Esophagus (tissue), 2 donors: ENCODE measurements at regions not wholly inside any gene's neighbourhood (a gene's known extent, or its start where the extent isn't known, plus 50 kb on each side); places are given as distances from the start of the nearest gene placed in this dataset.

ENCODE experiments used
- H3K27ac ChIP-seq, 2 donors: one replicate each; pipeline ENCODE4 v1.5.1; 2013; ENCODE audit warnings: low read depth in 2 of 2, mild to moderate bottlenecking in 2 of 2, inconsistent platforms in 1 of 2, low read length in 1 of 2, moderate library complexity in 1 of 2
- H3K27me3 ChIP-seq, 2 donors: one replicate each; pipeline ENCODE4 v1.6.1; 2013; ENCODE audit warnings: low read length in 2 of 2, control low read depth in 1 of 2, mild to moderate bottlenecking in 1 of 2; ENCODE audit not compliant: insufficient read depth in 2 of 2, control insufficient read depth in 1 of 2
- H3K36me3 ChIP-seq, 2 donors: one replicate each; pipeline ENCODE4 v1.6.1; 2013; ENCODE audit warnings: low read length in 1 of 2; ENCODE audit not compliant: control insufficient read depth in 2 of 2, insufficient read depth in 2 of 2
- H3K4me1 ChIP-seq, 2 donors: one replicate each; pipeline ENCODE4 v1.6.1; 2013; ENCODE audit warnings: low read length in 1 of 2; ENCODE audit not compliant: control insufficient read depth in 2 of 2, insufficient read depth in 2 of 2
- H3K4me3 ChIP-seq, 2 donors: one replicate each; pipeline ENCODE4 v1.5.1; 2013; ENCODE audit warnings: low read length in 2 of 2, mild to moderate bottlenecking in 2 of 2, low read depth in 1 of 2, moderate library complexity in 1 of 2
- H3K9me3 ChIP-seq, 2 donors: one replicate each; pipeline ENCODE4 v1.6.1; 2013; ENCODE audit warnings: mild to moderate bottlenecking in 2 of 2, low read depth in 1 of 2, low read length in 1 of 2, moderate library complexity in 1 of 2; ENCODE audit not compliant: control insufficient read depth in 2 of 2, insufficient read depth in 1 of 2
- WGBS, 2 donors: extraction: QIAGEN DNeasy Blood & Tissue Kit; methylation state at CpG; one replicate each; pipeline ENCODE4 v1.1.7; 2013; 5-methylcytosine and 5-hydroxymethylcytosine counted together
- donor health status: healthy with polysubstance abuse.
- donor health status: Bipolar disorder and iron deficiency.

DNA sequence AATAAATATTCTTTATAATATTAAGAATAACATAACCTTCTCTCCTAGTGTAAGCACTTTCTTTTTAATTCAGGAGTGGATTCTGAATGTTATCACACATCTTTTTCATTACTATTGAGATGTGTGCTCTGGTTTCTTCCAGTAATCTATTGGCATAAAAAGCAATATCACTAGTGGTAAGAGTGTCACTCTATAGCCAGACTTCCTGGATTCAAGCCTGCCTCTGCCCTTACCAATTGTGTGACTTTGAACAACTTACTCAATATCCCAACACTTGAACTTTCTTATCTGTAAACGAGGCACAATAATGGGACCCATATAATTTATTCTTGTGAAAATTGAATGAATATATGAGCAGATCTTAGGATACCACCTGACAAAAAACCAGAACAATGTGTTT is 71.0 kb downstream of the SEM1 start:
- no peak overlapping the region for H3K4me3 ChIP-seq
- H3K9me3 ChIP-seq: no peaks in the 10 kb centered on the region
- H3K4me1 ChIP-seq: no peaks in the 10 kb centered on the region
- no peaks in the 10 kb centered on the region for H3K36me3 ChIP-seq
- no peaks in the 10 kb centered on the region for H3K27me3 ChIP-seq
- 75 to 85% methylated on average over 1 of the region's 1 CpG for WGBS, 2 donors
- H3K27ac ChIP-seq: no peak overlapping the region

DNA sequence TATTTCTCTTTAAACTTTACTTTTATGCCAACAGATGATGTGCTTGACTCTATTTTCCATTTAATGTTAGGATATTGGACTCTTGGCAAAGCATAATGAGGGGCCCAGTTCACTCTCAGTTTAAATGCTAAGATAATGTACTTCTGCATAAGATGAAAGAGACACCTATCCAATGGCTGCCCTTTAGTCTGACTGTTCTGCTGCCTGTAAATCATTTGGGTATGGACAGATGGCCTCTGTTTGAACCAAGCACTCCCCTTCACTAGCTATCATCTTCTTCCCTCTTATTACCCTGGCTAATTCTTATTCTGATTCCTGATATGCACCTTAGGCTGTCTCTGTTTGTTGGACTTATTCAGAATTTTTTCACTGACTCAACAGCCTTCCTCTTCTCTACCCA is 72.1 kb downstream of the SEM1 start:
- Histone ChIP-seq H3K27me3 (no peaks in the 10 kb centered on the region), H3K4me1 (no peaks in the 10 kb centered on the region), H3K27ac (no peak overlapping the region), H3K36me3 (no peaks in the 10 kb centered on the region), H3K4me3 (no peak overlapping the region), H3K9me3 (no peaks in the 10 kb centered on the region)

DNA sequence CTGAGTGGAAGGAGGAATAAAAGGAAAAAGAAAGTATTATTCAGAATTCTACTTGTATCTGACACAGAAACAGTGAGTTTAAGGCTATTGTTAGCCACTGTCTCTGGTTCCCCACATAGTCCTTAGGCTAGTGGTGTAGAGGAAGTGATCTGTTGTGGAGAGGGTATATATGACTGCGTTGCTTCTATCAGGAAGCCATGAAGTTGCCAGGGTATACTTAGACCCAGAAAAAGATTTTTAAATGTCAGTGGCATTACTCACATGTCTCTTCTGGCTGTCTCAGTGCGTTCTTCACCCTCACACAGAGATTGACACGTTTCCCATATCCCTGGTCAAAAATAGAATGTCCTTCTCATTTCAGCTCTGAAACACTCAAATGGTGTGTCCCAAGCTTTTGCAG is 72.7 kb downstream of the SEM1 start:
- H3K36me3 ChIP-seq: no peaks in the 10 kb centered on the region
- WGBS, 2 donors: 75 to 85% methylated on average over 3 of the region's 3 CpGs
- H3K9me3 ChIP-seq: no peaks in the 10 kb centered on the region
- no peak overlapping the region for H3K27ac ChIP-seq
- H3K27me3 ChIP-seq: no peaks in the 10 kb centered on the region
- no peak overlapping the region for H3K4me3 ChIP-seq
- H3K4me1 ChIP-seq: no peaks in the 10 kb centered on the region

DNA sequence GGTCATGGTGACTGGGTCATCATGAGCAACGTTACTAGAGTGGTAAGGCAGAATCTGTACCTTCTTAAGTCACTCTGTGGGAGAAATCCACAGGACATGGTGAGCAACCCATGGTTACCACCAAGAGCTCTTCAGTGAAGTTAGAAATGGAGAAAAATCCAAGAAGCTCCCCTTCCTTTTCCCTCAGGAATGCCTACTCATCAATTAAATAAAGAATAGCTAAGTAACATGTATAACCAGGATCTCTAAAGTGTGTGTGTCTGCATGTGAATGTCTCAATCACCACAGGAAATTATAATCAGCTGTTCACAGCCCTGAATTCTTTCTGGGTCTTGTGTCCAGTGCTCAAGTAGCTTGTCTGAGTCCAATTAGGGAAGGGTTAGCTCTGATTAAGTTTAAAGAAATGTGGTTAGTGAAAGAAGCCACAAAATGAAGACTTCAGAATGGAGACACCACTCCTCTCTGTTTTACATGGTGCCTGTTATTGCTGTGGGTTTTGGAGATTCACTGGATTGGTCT is 73.2 kb downstream of the SEM1 start:
- H3K27me3 ChIP-seq: no peaks in the 10 kb centered on the region
- H3K9me3 ChIP-seq: no peaks in the 10 kb centered on the region
- no peak overlapping the region for H3K4me3 ChIP-seq
- WGBS, 2 donors: 81 to 89% methylated on average over 1 of the region's 1 CpG
- no peaks in the 10 kb centered on the region for H3K36me3 ChIP-seq
- H3K4me1 ChIP-seq: no peaks in the 10 kb centered on the region
- no peak overlapping the region for H3K27ac ChIP-seq

DNA sequence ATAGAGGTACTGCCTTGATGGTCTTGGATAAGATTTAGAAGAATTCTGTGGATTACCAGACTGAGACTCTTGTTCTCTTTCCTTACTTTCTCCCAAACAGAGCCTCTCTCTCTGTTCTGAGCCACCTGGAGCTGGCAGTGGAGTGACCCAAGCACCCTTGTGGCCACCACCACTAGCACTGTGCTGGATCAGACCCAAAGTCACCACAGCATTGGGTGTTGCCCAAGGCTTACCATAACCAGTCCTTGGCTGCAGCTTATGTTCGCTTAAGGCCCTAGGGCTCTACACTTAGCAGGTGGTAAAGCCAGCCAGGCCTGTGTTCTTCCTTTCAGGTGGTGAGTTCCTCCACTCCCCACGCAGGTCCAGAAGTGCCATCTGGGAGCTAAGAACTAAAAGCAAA is 79.8 kb downstream of the SEM1 start:
- H3K27me3 ChIP-seq: no peaks in the 10 kb centered on the region
- no peaks in the 10 kb centered on the region for H3K4me1 ChIP-seq
- no peaks in the 10 kb centered on the region for H3K9me3 ChIP-seq
- WGBS, 2 donors: 94 to 96% methylated on average over 2 of the region's 2 CpGs
- no peak overlapping the region for H3K4me3 ChIP-seq
- H3K27ac ChIP-seq: no peak overlapping the region
- H3K36me3 ChIP-seq: no peaks in the 10 kb centered on the region

DNA sequence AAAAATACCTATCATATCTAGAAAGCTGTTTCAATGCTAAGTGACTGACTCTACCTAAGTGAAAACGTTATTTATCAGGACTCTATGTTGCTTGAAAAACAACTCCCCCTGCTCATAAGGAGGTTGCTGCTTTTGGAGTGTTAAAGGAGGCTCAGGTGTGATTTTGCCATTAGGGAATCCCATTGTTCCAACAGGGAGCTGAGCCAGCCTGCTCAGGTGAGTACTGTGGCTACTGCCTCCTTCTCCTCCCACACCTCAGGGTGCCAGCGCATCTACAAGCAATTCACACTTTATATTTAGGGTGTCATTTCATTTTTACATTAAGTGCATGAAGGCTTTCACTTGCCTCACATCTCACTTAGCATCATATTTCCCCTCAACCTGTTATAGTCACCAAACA is 84.7 kb downstream of the SEM1 start:
- peaks cover 0 to 4% of the 10 kb centered on the region in 2 donors for H3K9me3 ChIP-seq
- H3K36me3 ChIP-seq: no peaks in the 10 kb centered on the region
- no peak overlapping the region for H3K27ac ChIP-seq
- no peak overlapping the region for H3K4me3 ChIP-seq
- 41 to 56% methylated on average over 2 of the region's 2 CpGs for WGBS, 2 donors
- H3K4me1 ChIP-seq: no peaks in the 10 kb centered on the region
- no peaks in the 10 kb centered on the region for H3K27me3 ChIP-seq

DNA sequence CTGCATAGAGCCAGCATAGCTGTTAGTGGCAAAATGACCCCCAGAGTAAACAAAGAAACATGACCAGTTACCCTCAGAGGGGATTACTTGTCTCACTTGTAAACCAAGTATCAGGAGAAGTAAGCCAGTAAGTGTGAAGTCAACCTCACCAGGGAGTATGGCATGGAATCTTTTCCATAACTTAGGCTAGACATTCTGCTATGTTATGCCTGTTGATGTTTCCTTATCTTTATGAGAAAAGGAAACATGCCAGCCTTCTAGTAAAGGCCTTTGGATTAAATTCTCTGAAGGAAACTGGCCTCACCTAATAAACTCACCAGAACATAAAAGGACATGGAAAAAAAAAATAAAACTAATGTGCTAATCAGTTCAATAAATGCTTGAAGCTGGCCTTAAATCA is 87.7 kb downstream of the SEM1 start:
- H3K27me3 ChIP-seq: no peaks in the 10 kb centered on the region
- no peak overlapping the region for H3K27ac ChIP-seq
- H3K4me3 ChIP-seq: no peak overlapping the region
- no peaks in the 10 kb centered on the region for H3K36me3 ChIP-seq
- H3K4me1 ChIP-seq: no peaks in the 10 kb centered on the region
- peaks cover 0 to 11% of the 10 kb centered on the region in 2 donors for H3K9me3 ChIP-seq

DNA sequence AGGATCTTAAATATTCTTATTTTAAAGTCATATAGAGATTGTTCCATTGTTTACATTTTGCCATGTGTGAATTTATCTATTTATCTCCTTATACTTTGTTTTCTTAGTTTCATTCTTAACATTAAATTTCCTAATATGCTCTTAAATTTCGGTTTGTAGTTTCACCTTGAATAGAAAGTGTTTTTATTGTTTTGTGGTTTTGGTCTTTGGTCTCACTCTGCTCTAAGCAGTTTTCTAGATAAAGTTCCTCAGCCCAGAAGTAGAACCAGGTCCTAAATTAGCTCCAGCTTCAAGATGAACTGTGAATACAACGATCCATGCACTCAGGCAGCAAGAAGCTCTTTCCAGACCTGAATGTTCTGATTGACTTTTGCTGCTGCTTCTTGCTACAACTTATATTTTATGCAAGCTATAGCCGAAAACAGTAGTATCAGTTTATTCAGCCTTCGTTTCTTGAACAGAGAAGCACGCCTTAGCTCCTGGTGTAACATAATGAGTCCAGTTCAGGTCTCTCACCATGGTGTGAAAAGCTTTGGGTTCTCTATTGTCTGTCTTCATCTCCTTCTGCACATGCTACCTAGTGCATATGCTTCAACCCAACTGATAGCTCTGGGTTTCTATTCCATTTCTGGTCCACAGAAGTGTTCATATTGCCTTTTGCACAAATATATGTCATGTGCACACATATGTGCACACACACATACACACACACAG is 95.3 kb downstream of the SEM1 start:
- Histone ChIP-seq H3K9me3 (peaks cover 0 to under 1% of the 10 kb centered on the region in 2 donors), H3K27me3 (no peaks in the 10 kb centered on the region), H3K27ac (no peak overlapping the region), H3K4me1 (no peaks in the 10 kb centered on the region), H3K4me3 (no peak overlapping the region), H3K36me3 (no peaks in the 10 kb centered on the region)
- WGBS, 2 donors: 88 to 89% methylated on average over 5 of the region's 5 CpGs

DNA sequence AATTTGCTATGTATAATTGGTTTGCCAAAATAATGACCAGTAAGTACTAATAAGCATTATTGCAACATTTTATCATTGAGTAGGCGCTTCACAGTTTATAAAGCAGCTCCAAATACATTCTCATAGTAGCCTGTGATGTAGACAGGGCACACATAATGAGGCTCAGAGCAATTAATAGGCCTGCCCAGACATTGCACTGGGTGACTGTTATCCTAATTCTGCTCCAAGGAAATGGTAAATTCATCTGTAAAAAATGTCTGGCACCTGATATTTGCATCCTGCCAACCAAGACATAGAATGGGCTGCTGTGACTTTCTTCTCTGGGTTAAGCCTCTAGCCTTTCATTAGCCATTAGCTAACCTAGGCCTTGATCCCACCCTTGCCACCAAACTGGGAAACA is 97.6 kb downstream of the SEM1 start:
- 45 to 62% methylated on average over 1 of the region's 1 CpG for WGBS, 2 donors
- no peak overlapping the region for H3K4me3 ChIP-seq

DNA sequence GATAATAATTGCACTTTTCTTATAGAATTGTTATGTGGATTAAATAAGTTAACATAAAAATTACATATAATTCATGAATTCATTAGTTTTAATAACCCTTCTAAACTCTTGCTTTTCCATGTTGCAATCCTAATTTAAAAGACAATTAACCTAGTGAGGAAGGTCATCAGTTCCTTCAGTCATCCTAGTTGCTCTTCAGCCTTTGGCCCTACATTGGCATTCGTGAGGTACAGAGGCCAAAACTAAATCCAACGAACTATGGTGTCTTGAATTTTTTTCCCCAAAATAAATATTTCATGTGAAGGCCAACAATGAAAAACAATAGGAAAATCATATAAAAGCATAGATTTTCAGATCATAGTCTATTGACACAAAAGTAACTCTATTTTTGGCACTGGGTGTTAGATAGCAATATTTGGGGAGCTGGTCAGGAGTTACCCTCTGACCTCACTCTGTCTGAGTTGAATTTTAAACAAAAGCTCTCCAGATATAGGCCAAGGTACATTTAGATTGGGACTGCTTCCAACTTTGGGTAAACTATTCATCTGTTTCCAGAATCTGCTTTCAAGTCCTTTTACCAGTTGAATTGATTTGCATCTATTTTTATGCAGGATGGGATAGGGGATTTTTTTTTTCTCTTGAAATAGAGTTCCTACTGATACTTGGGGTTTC is 104.5 kb downstream of the SEM1 start:
- 80 to 82% methylated on average over 2 of the region's 2 CpGs for WGBS, 2 donors
- no peak overlapping the region for H3K27ac ChIP-seq
- H3K36me3 ChIP-seq: no peaks in the 10 kb centered on the region
- H3K4me3 ChIP-seq: no peak overlapping the region
- no peaks in the 10 kb centered on the region for H3K9me3 ChIP-seq
- no peaks in the 10 kb centered on the region for H3K4me1 ChIP-seq
- no peaks in the 10 kb centered on the region for H3K27me3 ChIP-seq

More for the DNA sequence above, 97.6 kb downstream of the SEM1 start:
- H3K4me1 ChIP-seq: no peaks in the 10 kb centered on the region
- no peak overlapping the region for H3K27ac ChIP-seq
- no peaks in the 10 kb centered on the region for H3K36me3 ChIP-seq
- H3K9me3 ChIP-seq: no peaks in the 10 kb centered on the region
- no peaks in the 10 kb centered on the region for H3K27me3 ChIP-seq
